RWPE1 (cell line): ENCODE measurements at regions not wholly inside any gene's neighbourhood (a gene's known extent, or its start where the extent isn't known, plus 50 kb on each side); places are given as distances from the start of the nearest gene placed in this dataset.
"Not testable (repeated sequence)": the region's sequence is repeated elsewhere in the genome, so short reads cannot be mapped to it uniquely, and the experiment has no call there.

ENCODE experiments used
- CTCF ChIA-PET: fragments of 350-600 bp; sonication (Branson Sonifier 250); formaldehyde crosslinking; extraction: SDS; loops from one replicate; lab custom pipeline; 2021; lab: Yijun Ruan, JAX
- POLR2A ChIA-PET: fragments of 400-600 bp; formaldehyde crosslinking; extraction: SDS; loops from one replicate; lab custom pipeline; 2020; ENCODE audit warnings: antibody characterized with exemption; ENCODE audit not compliant: low non-redundant PET; lab: Yijun Ruan, JAX
- DNase-seq: peaks from one replicate; pipeline ENCODE4 v3.0.0; 2012; ENCODE audit warnings: low spot score
- H3K27ac ChIP-seq: fragments of 450-650 bp; 2 replicates; pipeline ENCODE4 v1.5.1; 2017
- TF ChIP-seq, protein P1 (sequence below): fragments of 450-650 bp; conservative IDR thresholded peaks from 2 replicates; pipeline ENCODE4 v1.5.1; 2017; ENCODE audit warnings: low read depth, mild to moderate bottlenecking

- ChIA-PET CTCF (no interaction called here), POLR2A (no interaction called here)
- H3K27ac ChIP-seq = no peak overlapping the region
- TF ChIP-seq, protein P1, sequence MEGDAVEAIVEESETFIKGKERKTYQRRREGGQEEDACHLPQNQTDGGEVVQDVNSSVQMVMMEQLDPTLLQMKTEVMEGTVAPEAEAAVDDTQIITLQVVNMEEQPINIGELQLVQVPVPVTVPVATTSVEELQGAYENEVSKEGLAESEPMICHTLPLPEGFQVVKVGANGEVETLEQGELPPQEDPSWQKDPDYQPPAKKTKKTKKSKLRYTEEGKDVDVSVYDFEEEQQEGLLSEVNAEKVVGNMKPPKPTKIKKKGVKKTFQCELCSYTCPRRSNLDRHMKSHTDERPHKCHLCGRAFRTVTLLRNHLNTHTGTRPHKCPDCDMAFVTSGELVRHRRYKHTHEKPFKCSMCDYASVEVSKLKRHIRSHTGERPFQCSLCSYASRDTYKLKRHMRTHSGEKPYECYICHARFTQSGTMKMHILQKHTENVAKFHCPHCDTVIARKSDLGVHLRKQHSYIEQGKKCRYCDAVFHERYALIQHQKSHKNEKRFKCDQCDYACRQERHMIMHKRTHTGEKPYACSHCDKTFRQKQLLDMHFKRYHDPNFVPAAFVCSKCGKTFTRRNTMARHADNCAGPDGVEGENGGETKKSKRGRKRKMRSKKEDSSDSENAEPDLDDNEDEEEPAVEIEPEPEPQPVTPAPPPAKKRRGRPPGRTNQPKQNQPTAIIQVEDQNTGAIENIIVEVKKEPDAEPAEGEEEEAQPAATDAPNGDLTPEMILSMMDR = no peak
- no peak for DNase-seq
Measured at GRCh38 chr13:19362946-19363510, 181.4 kb upstream of the TUBA3C start.

- POLR2A ChIA-PET, H3K27ac ChIP-seq, DNase-seq: not testable (repeated sequence)
- CTCF ChIA-PET = interaction anchor here (0.6 kb wide), 1 partner anchor 213 kb away, joined by 3 read pairs; no protein-coding TSS in a partner anchor
Measured at GRCh38 chr13:19359697-19360096, 178.1 kb upstream of the TUBA3C start.

- ChIA-PET CTCF (no interaction called here), POLR2A (no interaction called here)
- TF ChIP-seq, protein P1 = no peak
- H3K27ac ChIP-seq = no peak overlapping the region
- DNase-seq = no peak
Measured at GRCh38 chr13:19345916-19346422, 164.3 kb upstream of the TUBA3C start.

DNA sequence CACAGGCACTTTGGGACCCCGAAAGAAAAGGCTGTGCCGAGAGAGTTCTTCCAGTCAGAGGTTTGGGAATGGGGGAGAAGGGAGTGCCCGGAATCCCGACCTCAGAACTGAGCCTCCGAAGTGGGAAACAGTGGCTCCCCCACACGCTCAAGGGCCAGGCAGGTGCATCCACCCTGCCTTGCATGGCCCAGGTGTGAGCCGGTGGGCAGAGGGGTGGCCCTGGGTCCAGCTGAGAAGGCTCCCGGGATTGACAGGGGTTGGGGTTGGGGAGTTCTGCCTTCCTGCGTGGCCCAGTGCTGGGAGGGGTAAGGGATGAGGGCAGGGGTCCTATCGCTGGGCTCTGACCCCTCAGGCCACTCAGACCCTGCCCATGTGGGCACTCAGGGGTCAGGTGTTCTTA is 163.5 kb upstream of the TUBA3C start:
- POLR2A ChIA-PET = no interaction called here
- no peak for DNase-seq
- TF ChIP-seq, protein P1 = no peak
- CTCF ChIA-PET = no interaction called here
- H3K27ac ChIP-seq = no peak overlapping the region

DNA sequence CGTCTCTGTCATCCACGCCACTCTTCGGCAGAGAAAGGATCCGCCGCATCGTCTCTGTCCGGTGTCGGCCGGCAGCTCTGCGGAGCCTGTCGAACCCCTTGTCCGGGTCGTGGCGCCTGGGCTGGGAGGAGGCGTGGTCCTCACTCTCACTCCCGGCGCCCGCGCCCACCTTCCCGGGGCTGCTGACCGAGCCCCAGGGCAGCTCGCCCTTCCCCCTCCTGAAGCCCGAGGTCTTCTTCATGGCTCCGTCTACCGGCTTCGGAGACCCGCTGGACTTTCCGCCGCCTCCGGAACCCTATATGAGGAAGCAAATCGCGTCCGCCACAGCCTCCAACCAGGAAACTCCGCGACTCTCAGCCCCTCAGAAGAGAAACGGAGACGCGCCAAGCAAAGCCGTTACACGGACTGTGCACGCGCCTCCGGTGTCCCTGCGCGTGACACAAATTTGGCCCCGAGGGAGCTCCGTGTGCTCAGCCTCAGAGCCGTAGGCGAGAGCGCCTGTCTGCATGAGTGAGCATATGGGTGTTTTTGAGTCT is 163.0 kb upstream of the TUBA3C start:
- CTCF ChIA-PET, DNase-seq, H3K27ac ChIP-seq, POLR2A ChIA-PET: not testable (repeated sequence)

DNA sequence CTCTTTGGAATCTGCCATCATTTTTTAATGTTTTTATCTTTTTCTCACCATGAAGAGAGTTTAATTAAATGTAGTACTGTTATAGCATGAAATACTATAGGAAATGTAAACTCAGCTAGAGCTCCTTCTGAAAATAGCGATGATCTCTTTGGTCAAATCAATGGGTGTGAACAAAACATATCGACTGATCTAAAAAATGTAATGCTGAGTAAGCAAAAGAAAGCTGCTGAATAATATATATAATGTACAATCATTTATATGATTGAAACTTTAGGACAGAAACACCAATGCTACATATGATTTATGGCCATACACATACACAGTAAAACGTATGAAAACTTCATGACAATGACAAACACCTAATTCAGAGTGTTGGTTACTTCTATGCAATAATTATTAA is 150.8 kb upstream of the TUBA3C start:
- CTCF ChIA-PET = no interaction called here
- TF ChIP-seq, protein P1 = no peak
- POLR2A ChIA-PET = no interaction called here
- DNase-seq = no peak
- no peak overlapping the region for H3K27ac ChIP-seq

- TF ChIP-seq, protein P1 = no peak
- DNase-seq = no peak
- ChIA-PET CTCF (no interaction called here), POLR2A (no interaction called here)
- H3K27ac ChIP-seq = no peak overlapping the region
Measured at GRCh38 chr13:19329365-19329764, 147.7 kb upstream of the TUBA3C start.

DNA sequence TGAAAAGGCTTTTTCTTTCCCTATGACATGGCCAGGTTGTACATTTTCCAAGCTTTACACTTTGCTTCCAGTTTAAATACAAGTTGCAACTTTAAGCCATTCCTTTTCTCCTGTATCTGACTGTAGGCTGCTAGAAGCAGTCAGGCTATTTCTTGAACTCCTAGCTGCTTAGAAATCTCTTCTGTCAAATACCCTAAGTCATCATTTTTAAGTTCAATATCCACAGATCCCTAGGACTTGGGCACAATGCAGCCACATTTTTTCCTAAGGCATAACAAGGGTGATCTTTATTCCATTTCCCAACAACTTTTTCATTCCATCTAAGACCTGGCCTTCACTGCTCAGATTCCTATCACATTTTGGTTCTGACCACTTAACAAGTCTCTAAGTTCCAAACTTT is 142.7 kb upstream of the TUBA3C start:
- TF ChIP-seq, protein P1 = no peak
- ChIA-PET CTCF (no interaction called here), POLR2A (no interaction called here)
- H3K27ac ChIP-seq = no peak overlapping the region
- DNase-seq = no peak
